ENCODE measurements at regions not wholly inside any gene's neighbourhood (a gene's known extent, or its start where the extent isn't known, plus 50 kb on each side); places are given as distances from the start of the nearest gene placed in this dataset.

GRCh38 chr5:96128204-96128864, 166.7 kb upstream of the ELL2 start:
- TF ChIP-seq CTCF (conservative IDR thresholded peaks at IDR 0.05) (no peak), ZFX (IDR thresholded peaks at IDR 0.05) (no peak)
- H3K27ac ChIP-seq: no peak overlapping the region

- TF ChIP-seq CTCF (conservative IDR thresholded peaks at IDR 0.05) (no peak), ZFX (IDR thresholded peaks at IDR 0.05) (no peak)
- H3K27ac ChIP-seq: no peak overlapping the region
Measured at GRCh38 chr5:96127538-96127937, 165.9 kb upstream of the ELL2 start.

- H3K27ac ChIP-seq: no peak overlapping the region
- no peak for TF ChIP-seq ZFX (IDR thresholded peaks at IDR 0.05)
- TF ChIP-seq CTCF (conservative IDR thresholded peaks at IDR 0.05): no peak
Measured at GRCh38 chr5:96125231-96125891, 163.7 kb upstream of the ELL2 start.

- no peak overlapping the region for H3K27ac ChIP-seq
- no peak for TF ChIP-seq ZFX (IDR thresholded peaks at IDR 0.05)
- TF ChIP-seq CTCF (conservative IDR thresholded peaks at IDR 0.05): no peak
Measured at GRCh38 chr5:96124589-96124988, 162.9 kb upstream of the ELL2 start.

GRCh38 chr5:96123418-96123817, 161.8 kb upstream of the ELL2 start:
- no peak overlapping the region for H3K27ac ChIP-seq
- TF ChIP-seq ZFX (IDR thresholded peaks at IDR 0.05) (no peak), CTCF (conservative IDR thresholded peaks at IDR 0.05) (no peak)

GRCh38 chr5:96121364-96121763, 159.7 kb upstream of the ELL2 start:
- H3K27ac ChIP-seq: no peak overlapping the region
- TF ChIP-seq ZFX (IDR thresholded peaks at IDR 0.05) (no peak), CTCF (conservative IDR thresholded peaks at IDR 0.05) (no peak)

- TF ChIP-seq CTCF (conservative IDR thresholded peaks at IDR 0.05) (no peak), ZFX (IDR thresholded peaks at IDR 0.05) (no peak)
- H3K27ac ChIP-seq: no peak overlapping the region
Measured at GRCh38 chr5:96120120-96120519, 158.5 kb upstream of the ELL2 start.

Data from C4-2B (cell line).